Breast epithelium (tissue), 4 donors: ENCODE measurements at regions not wholly inside any gene's neighbourhood (a gene's known extent, or its start where the extent isn't known, plus 50 kb on each side); places are given as distances from the start of the nearest gene placed in this dataset.

Experiments used
- DNase-seq, 2 donors: peaks; one replicate each; pipeline ENCODE4 v3.0.0-alpha.2; 2019; ENCODE audit warnings: low spot score in 2 of 2
- H3K27ac ChIP-seq, 2 donors: fragments of 200-600 bp; sonication (generic) in 1 of 2; one replicate each; pipeline ENCODE4 v1.5.1; 2016 to 2019; ENCODE audit warnings: mild to moderate bottlenecking in 1 of 2
- H3K27me3 ChIP-seq, 2 donors: fragments of 200-600 bp; sonication (generic) in 1 of 2; one replicate each; pipeline versions ENCODE4 v1.5.1 to v1.6.0; 2017 to 2019; ENCODE audit warnings: control low read depth in 1 of 2, mild to moderate bottlenecking in 1 of 2
- H3K36me3 ChIP-seq: fragments of 200-600 bp; one replicate; pipeline ENCODE4 v1.5.1; 2019
- H3K4me1 ChIP-seq, 2 donors: fragments of 200-600 bp; sonication (generic); one replicate each; pipeline ENCODE4 v1.5.1; 2016 to 2019; ENCODE audit warnings: control low read depth in 1 of 2
- H3K4me3 ChIP-seq, 3 donors: fragments of 200-600 bp; sonication (generic); 1 replicate in 2 of 3; 2 replicates in 1 of 3; pipeline ENCODE4 v1.5.1; 2016 to 2019; ENCODE audit warnings: mild to moderate bottlenecking in 3 of 3, moderate library complexity in 2 of 3
- H3K9me3 ChIP-seq, 2 donors: fragments of 200-600 bp; sonication (generic) in 1 of 2; one replicate each; pipeline ENCODE4 v1.5.1; 2016 to 2019; ENCODE audit warnings: control low read depth in 1 of 2
- POLR2A ChIP-seq: fragments of 450-650 bp; IDR thresholded peaks from one replicate; pipeline ENCODE4 v1.6.1; 2016; ENCODE audit warnings: antibody characterized with exemption, mild to moderate bottlenecking, moderate library complexity
- POLR2AphosphoS5 ChIP-seq, 3 donors: sonication (generic); formaldehyde crosslinking; IDR thresholded peaks; one replicate each; pipeline ENCODE4 v1.6.1; 2017; ENCODE audit warnings: antibody characterized with exemption in 3 of 3
- intact Hi-C: fragments of 100-400 bp; cut with DNase I; formaldehyde crosslinking; loops from one replicate; pipeline ENCODE4 v1.15.1; 2023; ENCODE audit warnings: low total_unique reads
- TF ChIP-seq, protein P1 (sequence below), 3 donors: fragments of 450-650 bp; IDR thresholded peaks; one replicate each; pipeline ENCODE4 v1.5.1; 2016 to 2017; ENCODE audit warnings: antibody characterized with exemption in 3 of 3, mild to moderate bottlenecking in 3 of 3, moderate library complexity in 3 of 3

DNA sequence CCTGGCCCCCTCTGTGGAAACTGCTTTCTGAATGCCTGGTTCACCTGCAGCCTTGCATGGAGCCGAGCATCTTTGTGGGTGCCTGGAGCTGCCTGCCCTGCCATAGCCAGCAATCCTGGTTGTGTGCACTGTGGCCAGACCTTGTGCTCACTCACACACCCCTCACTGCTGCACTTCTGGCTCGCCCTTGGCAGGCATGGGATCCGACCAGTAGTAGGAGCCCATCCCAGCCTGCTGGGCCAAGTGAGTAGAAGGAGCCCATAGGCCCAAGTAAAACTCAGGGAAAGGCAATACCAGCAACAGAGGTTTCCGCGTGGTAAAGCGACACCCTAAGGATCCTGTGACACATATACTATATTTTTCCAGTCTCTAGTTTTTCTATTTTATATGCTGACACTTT, 270.0 kb upstream of the NAV3 start:
- no peaks in the 10 kb centered on the region for H3K4me1 ChIP-seq
- intact Hi-C loops: no loop called here
- DNase-seq: no peak
- H3K27me3 ChIP-seq: no peaks in the 10 kb centered on the region
- no peak overlapping the region for H3K27ac ChIP-seq
- H3K9me3 ChIP-seq: no peaks in the 10 kb centered on the region
- no peaks in the 10 kb centered on the region for H3K36me3 ChIP-seq
- no peak overlapping the region for H3K4me3 ChIP-seq
- no peak for TF ChIP-seq POLR2AphosphoS5 (IDR thresholded peaks at IDR 0.05)
- TF ChIP-seq, protein P1, sequence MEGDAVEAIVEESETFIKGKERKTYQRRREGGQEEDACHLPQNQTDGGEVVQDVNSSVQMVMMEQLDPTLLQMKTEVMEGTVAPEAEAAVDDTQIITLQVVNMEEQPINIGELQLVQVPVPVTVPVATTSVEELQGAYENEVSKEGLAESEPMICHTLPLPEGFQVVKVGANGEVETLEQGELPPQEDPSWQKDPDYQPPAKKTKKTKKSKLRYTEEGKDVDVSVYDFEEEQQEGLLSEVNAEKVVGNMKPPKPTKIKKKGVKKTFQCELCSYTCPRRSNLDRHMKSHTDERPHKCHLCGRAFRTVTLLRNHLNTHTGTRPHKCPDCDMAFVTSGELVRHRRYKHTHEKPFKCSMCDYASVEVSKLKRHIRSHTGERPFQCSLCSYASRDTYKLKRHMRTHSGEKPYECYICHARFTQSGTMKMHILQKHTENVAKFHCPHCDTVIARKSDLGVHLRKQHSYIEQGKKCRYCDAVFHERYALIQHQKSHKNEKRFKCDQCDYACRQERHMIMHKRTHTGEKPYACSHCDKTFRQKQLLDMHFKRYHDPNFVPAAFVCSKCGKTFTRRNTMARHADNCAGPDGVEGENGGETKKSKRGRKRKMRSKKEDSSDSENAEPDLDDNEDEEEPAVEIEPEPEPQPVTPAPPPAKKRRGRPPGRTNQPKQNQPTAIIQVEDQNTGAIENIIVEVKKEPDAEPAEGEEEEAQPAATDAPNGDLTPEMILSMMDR (IDR thresholded peaks at IDR 0.05): no peak
- no peak for TF ChIP-seq POLR2A

DNA sequence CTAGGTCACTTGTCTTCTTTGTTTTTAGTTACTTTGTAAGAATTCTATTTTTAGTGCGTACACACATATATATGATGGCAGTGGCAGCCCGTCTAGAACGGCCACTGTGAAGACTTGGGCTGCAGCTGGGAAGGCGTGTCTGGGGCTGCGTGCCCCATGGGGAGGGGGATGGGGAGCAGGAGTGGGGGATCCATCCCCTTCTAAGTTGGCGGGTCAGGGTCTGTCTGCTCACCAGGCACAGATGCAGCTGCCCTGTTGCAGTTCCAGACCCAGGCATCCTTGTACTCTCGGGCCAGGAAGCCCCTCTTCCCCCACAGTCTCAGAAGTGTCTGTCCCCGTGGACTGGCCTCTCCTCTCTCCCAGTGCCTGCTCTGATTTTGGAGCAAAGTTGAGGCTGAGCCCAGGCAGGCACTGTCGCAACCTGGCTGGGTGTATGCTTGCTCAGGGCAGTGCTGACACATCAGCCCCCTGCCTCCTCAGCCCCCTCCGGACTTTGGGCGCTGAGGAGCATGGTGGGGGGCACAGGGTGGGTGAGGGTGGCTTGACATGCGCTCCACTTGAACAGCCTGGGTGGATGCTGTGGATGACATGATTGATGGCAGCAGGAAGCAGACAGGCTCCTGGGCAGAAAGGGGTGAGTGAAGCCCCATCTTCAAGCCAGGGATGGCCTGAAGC, 271.2 kb upstream of the NAV3 start:
- no peaks in the 10 kb centered on the region for H3K36me3 ChIP-seq
- H3K27me3 ChIP-seq: no peaks in the 10 kb centered on the region
- TF ChIP-seq, protein P1 (IDR thresholded peaks at IDR 0.05): no peak
- TF ChIP-seq POLR2AphosphoS5 (IDR thresholded peaks at IDR 0.05) (no peak), POLR2A (no peak)
- H3K27ac ChIP-seq: no peak overlapping the region
- intact Hi-C loops: no loop called here
- no peak overlapping the region for H3K4me3 ChIP-seq
- H3K9me3 ChIP-seq: no peaks in the 10 kb centered on the region
- H3K4me1 ChIP-seq: no peaks in the 10 kb centered on the region
- DNase-seq: no peak

DNA sequence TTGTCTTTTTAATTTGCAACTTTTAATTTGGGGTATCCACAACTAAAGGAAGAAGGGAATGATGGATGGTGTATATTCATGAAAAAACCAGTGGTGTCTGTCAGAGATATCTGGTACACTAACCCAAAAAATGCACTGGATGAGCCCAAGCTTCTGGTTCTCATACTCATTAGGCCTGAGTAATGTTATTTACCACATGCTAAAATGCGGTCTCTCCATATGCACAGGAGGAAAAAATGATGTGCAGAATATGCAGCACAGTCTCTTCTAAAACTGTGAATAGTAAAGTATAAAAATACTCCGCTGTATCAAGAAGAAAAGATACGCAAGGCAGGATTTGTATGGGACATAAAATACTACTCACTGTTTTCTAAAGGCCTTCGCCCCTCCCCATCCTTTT, 275.6 kb upstream of the NAV3 start:
- Histone ChIP-seq H3K36me3 (no peaks in the 10 kb centered on the region), H3K27ac (no peak overlapping the region), H3K4me1 (no peaks in the 10 kb centered on the region), H3K4me3 (no peak overlapping the region), H3K27me3 (no peaks in the 10 kb centered on the region), H3K9me3 (no peaks in the 10 kb centered on the region)
- intact Hi-C loops: no loop called here
- TF ChIP-seq, protein P1 (IDR thresholded peaks at IDR 0.05): no peak
- TF ChIP-seq POLR2AphosphoS5 (IDR thresholded peaks at IDR 0.05) (no peak), POLR2A (no peak)
- no peak for DNase-seq

DNA sequence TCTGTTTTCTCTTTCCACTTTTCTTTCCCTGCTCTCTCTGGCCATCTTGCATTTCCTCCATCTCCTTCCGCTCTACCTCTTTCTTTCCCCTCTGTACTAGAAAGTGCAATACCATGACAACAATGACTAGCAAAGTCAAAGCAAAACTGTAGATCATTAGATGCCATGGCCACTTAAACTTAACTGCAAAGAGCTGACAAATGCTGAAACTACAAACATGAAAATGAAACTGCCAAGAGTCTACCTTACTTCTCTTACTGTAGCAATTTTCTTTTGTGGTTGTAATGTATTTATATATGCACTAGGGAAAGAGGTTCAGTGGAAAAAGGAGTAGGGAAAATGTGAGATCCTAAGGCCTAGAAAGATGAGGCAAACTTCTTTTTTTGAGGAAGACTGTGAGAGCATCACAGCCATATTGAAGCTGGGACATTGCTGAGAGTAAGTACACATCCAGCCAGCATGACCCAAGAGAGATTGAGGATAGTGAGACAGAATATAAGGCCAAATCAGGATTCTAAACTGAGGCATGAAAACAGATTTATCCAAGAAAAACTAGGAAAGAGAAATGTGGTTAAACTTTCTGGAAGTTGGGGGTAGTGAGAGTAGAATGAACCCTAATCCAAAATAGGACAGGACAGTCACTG, 276.6 kb upstream of the NAV3 start:
- H3K4me3 ChIP-seq: no peak overlapping the region
- no peak for TF ChIP-seq POLR2AphosphoS5 (IDR thresholded peaks at IDR 0.05)
- TF ChIP-seq, protein P1 (IDR thresholded peaks at IDR 0.05): no peak
- TF ChIP-seq POLR2A: no peak

GRCh38 chr12:77549383-77550128, 281.1 kb upstream of the NAV3 start:
- DNase-seq: no peak
- no peak overlapping the region for H3K27ac ChIP-seq
- H3K9me3 ChIP-seq: no peaks in the 10 kb centered on the region
- H3K27me3 ChIP-seq: no peaks in the 10 kb centered on the region
- H3K4me1 ChIP-seq: no peaks in the 10 kb centered on the region
- intact Hi-C loops: no loop called here
- H3K4me3 ChIP-seq: no peak overlapping the region
- H3K36me3 ChIP-seq: no peaks in the 10 kb centered on the region
- no peak for TF ChIP-seq POLR2AphosphoS5 (IDR thresholded peaks at IDR 0.05)
- TF ChIP-seq, protein P1 (IDR thresholded peaks at IDR 0.05): no peak
- TF ChIP-seq POLR2A: no peak

More for the DNA sequence above, 276.6 kb upstream of the NAV3 start:
- Histone ChIP-seq H3K36me3 (no peaks in the 10 kb centered on the region), H3K9me3 (no peaks in the 10 kb centered on the region), H3K27me3 (no peaks in the 10 kb centered on the region), H3K27ac (no peak overlapping the region), H3K4me1 (no peaks in the 10 kb centered on the region)
- no peak for DNase-seq
- intact Hi-C loops: no loop called here
